ENCODE measurements at regions not wholly inside any gene's neighbourhood (a gene's known extent, or its start where the extent isn't known, plus 50 kb on each side); places are given as distances from the start of the nearest gene placed in this dataset.

- TF ChIP-seq POLR2A (IDR thresholded peaks at IDR 0.05) (no peak), EP300 (IDR thresholded peaks at IDR 0.05) (no peak), CTCF (IDR thresholded peaks at IDR 0.05) (no peak)
- WGBS, 3 donors: 61 to 72% (median 71%) methylated on average over 3 of the region's 3 CpGs
- no peak for DNase-seq
- H3K4me3 ChIP-seq: no peak overlapping the region
- H3K36me3 ChIP-seq: no peaks in the 10 kb centered on the region
- H3K27ac ChIP-seq: no peak overlapping the region
- intact Hi-C loops (cut with DNase I): no loop called here
- H3K9me3 ChIP-seq: no peaks in the 10 kb centered on the region
- no peaks in the 10 kb centered on the region for H3K27me3 ChIP-seq
- H3K4me1 ChIP-seq (ENCODE audit: insufficient read depth): no peaks in the 10 kb centered on the region
Observed at GRCh38 chr1:98299861-98300260, 361.7 kb upstream of the SNX7 start.

- Histone ChIP-seq H3K4me3 (no peak overlapping the region), H3K36me3 (no peaks in the 10 kb centered on the region), H3K4me1 (ENCODE audit: insufficient read depth) (no peaks in the 10 kb centered on the region), H3K27ac (no peak overlapping the region), H3K27me3 (no peaks in the 10 kb centered on the region), H3K9me3 (no peaks in the 10 kb centered on the region)
- no peak for DNase-seq
- intact Hi-C loops (cut with DNase I): no loop called here
- TF ChIP-seq POLR2A (IDR thresholded peaks at IDR 0.05): no peak
- TF ChIP-seq EP300 (IDR thresholded peaks at IDR 0.05): no peak
- TF ChIP-seq CTCF (IDR thresholded peaks at IDR 0.05): no peak
Observed at GRCh38 chr1:98299313-98299712, 362.2 kb upstream of the SNX7 start.

- Histone ChIP-seq H3K4me3 (no peak overlapping the region), H3K4me1 (ENCODE audit: insufficient read depth) (no peaks in the 10 kb centered on the region), H3K27ac (no peak overlapping the region), H3K27me3 (no peaks in the 10 kb centered on the region), H3K36me3 (no peaks in the 10 kb centered on the region), H3K9me3 (no peaks in the 10 kb centered on the region)
- no peak for DNase-seq
- intact Hi-C loops (cut with DNase I): no loop called here
- 92 to 95% (median 94%) methylated on average over 2 of the region's 2 CpGs for WGBS, 3 donors
- TF ChIP-seq POLR2A (IDR thresholded peaks at IDR 0.05) (no peak), CTCF (IDR thresholded peaks at IDR 0.05) (no peak), EP300 (IDR thresholded peaks at IDR 0.05) (no peak)
Observed at GRCh38 chr1:98298319-98298718, 363.2 kb upstream of the SNX7 start.

- WGBS, 3 donors: 74 to 85% (median 76%) methylated on average over 1 of the region's 1 CpG
- no peaks in the 10 kb centered on the region for H3K4me1 ChIP-seq (ENCODE audit: insufficient read depth)
- H3K27me3 ChIP-seq: no peaks in the 10 kb centered on the region
- no peak overlapping the region for H3K4me3 ChIP-seq
- H3K27ac ChIP-seq: no peak overlapping the region
- intact Hi-C loops (cut with DNase I): no loop called here
- no peaks in the 10 kb centered on the region for H3K36me3 ChIP-seq
- no peak for DNase-seq
- H3K9me3 ChIP-seq: no peaks in the 10 kb centered on the region
- TF ChIP-seq CTCF (IDR thresholded peaks at IDR 0.05) (no peak), POLR2A (IDR thresholded peaks at IDR 0.05) (no peak), EP300 (IDR thresholded peaks at IDR 0.05) (no peak)
Observed at GRCh38 chr1:98296681-98297080, 364.8 kb upstream of the SNX7 start.

- TF ChIP-seq POLR2A (IDR thresholded peaks at IDR 0.05) (no peak), CTCF (IDR thresholded peaks at IDR 0.05) (no peak), EP300 (IDR thresholded peaks at IDR 0.05) (no peak)
- H3K27me3 ChIP-seq: no peaks in the 10 kb centered on the region
- WGBS, 3 donors: 83 to 95% (median 86%) methylated on average over 2 of the region's 2 CpGs
- intact Hi-C loops (cut with DNase I): no loop called here
- no peak overlapping the region for H3K4me3 ChIP-seq
- H3K27ac ChIP-seq: no peak overlapping the region
- DNase-seq: no peak
- no peaks in the 10 kb centered on the region for H3K36me3 ChIP-seq
- H3K9me3 ChIP-seq: no peaks in the 10 kb centered on the region
- H3K4me1 ChIP-seq (ENCODE audit: insufficient read depth): no peaks in the 10 kb centered on the region
Observed at GRCh38 chr1:98294127-98294526, 367.4 kb upstream of the SNX7 start.

Measured in ovary (tissue), 7 donors.